ENCODE measurements at regions not wholly inside any gene's neighbourhood (a gene's known extent, or its start where the extent isn't known, plus 50 kb on each side); places are given as distances from the start of the nearest gene placed in this dataset.

DNA sequence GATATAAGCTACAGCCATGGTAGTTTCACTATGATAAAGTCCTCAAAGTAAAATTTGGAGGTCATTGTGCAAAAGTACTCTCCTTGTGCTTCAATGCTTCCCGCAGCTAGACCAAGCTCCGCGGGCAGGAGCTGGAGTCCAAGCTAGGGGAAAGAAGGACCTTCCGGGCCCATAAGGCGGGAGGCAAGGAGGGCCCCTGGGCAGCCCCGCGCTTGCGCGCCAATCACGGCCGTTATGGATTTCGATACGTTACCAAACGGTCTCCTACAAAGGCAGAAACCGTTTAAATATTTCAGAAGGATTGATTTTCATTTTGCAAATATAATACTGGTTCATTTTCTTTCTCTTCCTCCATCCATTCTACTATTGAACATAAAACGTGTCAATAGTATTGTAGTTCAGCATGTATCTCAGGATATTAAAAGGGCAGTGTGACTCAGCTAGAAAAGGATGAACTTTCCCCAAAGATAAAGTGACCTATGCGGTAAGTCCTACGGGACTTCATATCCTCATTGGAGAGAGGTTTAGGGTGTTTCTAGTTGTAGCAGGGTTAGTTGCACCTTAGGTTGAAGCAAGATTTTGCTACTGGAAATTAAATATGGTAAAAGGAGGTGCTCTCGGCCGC, 128.0 kb downstream of the KIF20B start:
- H3K4me2 ChIP-seq (ENCODE audit: low read length) = no peak overlapping the region
- H3K9me3 Mint-ChIP-seq (ENCODE audit: unreplicated experiment) = no peaks in the 10 kb centered on the region
- H3K4me1 Mint-ChIP-seq (ENCODE audit: low read depth, unreplicated experiment) = no peaks in the 10 kb centered on the region
- TF ChIP-seq, protein P1, sequence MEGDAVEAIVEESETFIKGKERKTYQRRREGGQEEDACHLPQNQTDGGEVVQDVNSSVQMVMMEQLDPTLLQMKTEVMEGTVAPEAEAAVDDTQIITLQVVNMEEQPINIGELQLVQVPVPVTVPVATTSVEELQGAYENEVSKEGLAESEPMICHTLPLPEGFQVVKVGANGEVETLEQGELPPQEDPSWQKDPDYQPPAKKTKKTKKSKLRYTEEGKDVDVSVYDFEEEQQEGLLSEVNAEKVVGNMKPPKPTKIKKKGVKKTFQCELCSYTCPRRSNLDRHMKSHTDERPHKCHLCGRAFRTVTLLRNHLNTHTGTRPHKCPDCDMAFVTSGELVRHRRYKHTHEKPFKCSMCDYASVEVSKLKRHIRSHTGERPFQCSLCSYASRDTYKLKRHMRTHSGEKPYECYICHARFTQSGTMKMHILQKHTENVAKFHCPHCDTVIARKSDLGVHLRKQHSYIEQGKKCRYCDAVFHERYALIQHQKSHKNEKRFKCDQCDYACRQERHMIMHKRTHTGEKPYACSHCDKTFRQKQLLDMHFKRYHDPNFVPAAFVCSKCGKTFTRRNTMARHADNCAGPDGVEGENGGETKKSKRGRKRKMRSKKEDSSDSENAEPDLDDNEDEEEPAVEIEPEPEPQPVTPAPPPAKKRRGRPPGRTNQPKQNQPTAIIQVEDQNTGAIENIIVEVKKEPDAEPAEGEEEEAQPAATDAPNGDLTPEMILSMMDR (IDR thresholded peaks at IDR 0.05; ENCODE audit: insufficient read depth, low read depth, low read length) = no peak
- no peak for TF ChIP-seq EZH2 (IDR thresholded peaks at IDR 0.05; ENCODE audit: insufficient read depth, low read length)
- no peaks in the 10 kb centered on the region for H3K79me2 ChIP-seq (ENCODE audit: insufficient read depth, low read length)
- no peaks in the 10 kb centered on the region for H3K27me3 ChIP-seq (ENCODE audit: insufficient read depth, low read length)
- H3K4me3 ChIP-seq (ENCODE audit: insufficient read depth, low read depth, low read length) = no peak overlapping the region
- no peaks in the 10 kb centered on the region for H3K4me1 ChIP-seq (ENCODE audit: insufficient read depth, low read length)
- H3K36me3 Mint-ChIP-seq (ENCODE audit: low read depth, unreplicated experiment) = no peaks in the 10 kb centered on the region
- H3K27ac Mint-ChIP-seq (ENCODE audit: unreplicated experiment) = no peak overlapping the region
- DNase-seq (ENCODE audit: low read depth) = no peak
- no peaks in the 10 kb centered on the region for H3K27me3 Mint-ChIP-seq (ENCODE audit: low read depth, unreplicated experiment)
- no peaks in the 10 kb centered on the region for H4K20me1 ChIP-seq (ENCODE audit: insufficient read depth, low read length)
- no peaks in the 10 kb centered on the region for H3K9me3 ChIP-seq (ENCODE audit: insufficient read depth, low read depth, low read length)
- H3K36me3 ChIP-seq (ENCODE audit: insufficient read depth, low read length) = no peaks in the 10 kb centered on the region
- H2AFZ ChIP-seq (ENCODE audit: low read depth, low read length) = no peak overlapping the region
- H3K9ac ChIP-seq (ENCODE audit: low read length) = no peak overlapping the region
- FAIRE-seq = no peak
- H3K27ac ChIP-seq (ENCODE audit: low read depth, low read length) = no peak overlapping the region
- no peak overlapping the region for H3K4me3 Mint-ChIP-seq (ENCODE audit: unreplicated experiment)

DNA sequence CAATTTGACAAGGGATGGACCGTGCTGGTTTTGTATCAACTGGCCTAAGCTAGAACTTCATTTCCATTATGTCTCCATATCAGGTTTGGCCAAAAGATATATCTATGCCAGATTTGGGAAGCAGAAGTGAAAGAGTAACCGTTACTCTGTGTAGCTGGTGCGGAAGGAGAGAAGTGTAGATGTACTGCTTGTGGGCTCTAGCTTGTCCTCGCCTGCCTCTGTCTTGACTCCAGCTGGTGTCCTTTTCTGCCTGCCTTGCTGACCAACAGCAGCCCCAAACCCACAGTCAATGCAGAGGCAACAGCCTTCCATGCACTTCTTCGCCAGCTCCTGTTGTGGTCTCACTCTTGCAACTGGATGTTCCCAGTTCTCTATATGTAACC, 128.5 kb downstream of the KIF20B start:
- Mint-ChIP-seq H3K36me3 (ENCODE audit: low read depth, unreplicated experiment) (no peaks in the 10 kb centered on the region), H3K27me3 (ENCODE audit: low read depth, unreplicated experiment) (no peaks in the 10 kb centered on the region), H3K4me1 (ENCODE audit: low read depth, unreplicated experiment) (no peaks in the 10 kb centered on the region), H3K9me3 (ENCODE audit: unreplicated experiment) (no peaks in the 10 kb centered on the region), H3K4me3 (ENCODE audit: unreplicated experiment) (no peak overlapping the region), H3K27ac (ENCODE audit: unreplicated experiment) (no peak overlapping the region)
- Histone ChIP-seq H3K27ac (ENCODE audit: low read depth, low read length) (no peak overlapping the region), H3K36me3 (ENCODE audit: insufficient read depth, low read length) (no peaks in the 10 kb centered on the region), H3K4me1 (ENCODE audit: insufficient read depth, low read length) (no peaks in the 10 kb centered on the region), H2AFZ (ENCODE audit: low read depth, low read length) (no peak overlapping the region), H3K4me2 (ENCODE audit: low read length) (no peak overlapping the region), H3K4me3 (ENCODE audit: insufficient read depth, low read depth, low read length) (no peak overlapping the region), H3K9me3 (ENCODE audit: insufficient read depth, low read depth, low read length) (no peaks in the 10 kb centered on the region), H4K20me1 (ENCODE audit: insufficient read depth, low read length) (no peaks in the 10 kb centered on the region), H3K9ac (ENCODE audit: low read length) (no peak overlapping the region), H3K79me2 (ENCODE audit: insufficient read depth, low read length) (no peaks in the 10 kb centered on the region), H3K27me3 (ENCODE audit: insufficient read depth, low read length) (no peaks in the 10 kb centered on the region)
- no peak for TF ChIP-seq EZH2 (IDR thresholded peaks at IDR 0.05; ENCODE audit: insufficient read depth, low read length)
- TF ChIP-seq, protein P1 (IDR thresholded peaks at IDR 0.05; ENCODE audit: insufficient read depth, low read depth, low read length) = no peak
- FAIRE-seq (no peak), DNase-seq (ENCODE audit: low read depth) (no peak)

DNA sequence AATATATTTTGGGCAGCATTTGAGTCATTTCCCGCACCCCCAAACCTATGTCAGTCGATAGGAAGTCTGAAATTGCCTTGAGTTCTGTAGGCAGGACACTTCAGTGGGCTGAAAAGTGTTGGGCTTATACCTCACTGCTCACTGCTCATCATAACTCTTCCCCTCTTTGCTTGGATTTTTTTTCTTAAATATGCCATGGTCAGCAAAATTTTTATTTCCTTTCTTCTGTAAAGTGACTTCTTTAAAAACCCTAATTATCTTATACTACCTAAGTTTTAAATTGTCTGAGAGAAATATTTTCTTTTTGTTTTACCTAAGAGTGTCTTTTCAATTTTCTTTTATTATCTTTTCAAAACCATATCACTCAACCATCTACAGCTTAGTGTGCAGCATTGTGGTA, 129.2 kb downstream of the KIF20B start:
- H3K4me3 Mint-ChIP-seq (ENCODE audit: unreplicated experiment) = no peak overlapping the region
- H3K4me1 Mint-ChIP-seq (ENCODE audit: low read depth, unreplicated experiment) = no peaks in the 10 kb centered on the region
- H3K36me3 Mint-ChIP-seq (ENCODE audit: low read depth, unreplicated experiment) = no peaks in the 10 kb centered on the region
- no peak for DNase-seq (ENCODE audit: low read depth)
- H3K4me2 ChIP-seq (ENCODE audit: low read length) = no peak overlapping the region
- H3K9me3 ChIP-seq (ENCODE audit: insufficient read depth, low read depth, low read length) = no peaks in the 10 kb centered on the region
- FAIRE-seq = no peak
- H3K27ac ChIP-seq (ENCODE audit: low read depth, low read length) = no peak overlapping the region
- H3K27me3 ChIP-seq (ENCODE audit: insufficient read depth, low read length) = no peaks in the 10 kb centered on the region
- H4K20me1 ChIP-seq (ENCODE audit: insufficient read depth, low read length) = no peaks in the 10 kb centered on the region
- no peaks in the 10 kb centered on the region for H3K27me3 Mint-ChIP-seq (ENCODE audit: low read depth, unreplicated experiment)
- H3K79me2 ChIP-seq (ENCODE audit: insufficient read depth, low read length) = no peaks in the 10 kb centered on the region
- TF ChIP-seq, protein P1 (IDR thresholded peaks at IDR 0.05; ENCODE audit: insufficient read depth, low read depth, low read length) = no peak
- no peak for TF ChIP-seq EZH2 (IDR thresholded peaks at IDR 0.05; ENCODE audit: insufficient read depth, low read length)
- H3K9ac ChIP-seq (ENCODE audit: low read length) = no peak overlapping the region
- H3K4me3 ChIP-seq (ENCODE audit: insufficient read depth, low read depth, low read length) = no peak overlapping the region
- H3K9me3 Mint-ChIP-seq (ENCODE audit: unreplicated experiment) = no peaks in the 10 kb centered on the region
- H3K4me1 ChIP-seq (ENCODE audit: insufficient read depth, low read length) = no peaks in the 10 kb centered on the region
- no peaks in the 10 kb centered on the region for H3K36me3 ChIP-seq (ENCODE audit: insufficient read depth, low read length)
- no peak overlapping the region for H2AFZ ChIP-seq (ENCODE audit: low read depth, low read length)
- no peak overlapping the region for H3K27ac Mint-ChIP-seq (ENCODE audit: unreplicated experiment)
